ENCODE measurements at regions not wholly inside any gene's neighbourhood (a gene's known extent, or its start where the extent isn't known, plus 50 kb on each side); places are given as distances from the start of the nearest gene placed in this dataset.

- no peak overlapping the region for H3K4me3 ChIP-seq (ENCODE audit: low read length)
- no peaks in the 10 kb centered on the region for H3K27me3 ChIP-seq (ENCODE audit: control insufficient read depth, insufficient read depth, low read length)
- H3K36me3 ChIP-seq (ENCODE audit: control insufficient read depth, insufficient read depth, low read length) = no peaks in the 10 kb centered on the region
- no CpG with 5 or more reads among the region's 12 CpGs for WGBS (ENCODE audit: insufficient coverage, insufficient read length)
- no peak overlapping the region for H3K27ac ChIP-seq (ENCODE audit: low read length)
- no peaks in the 10 kb centered on the region for H3K9me3 ChIP-seq (ENCODE audit: control insufficient read depth, insufficient read depth, low read length)
- no peak for DNase-seq (ENCODE audit: low read depth, low spot score)
- no peaks in the 10 kb centered on the region; the same call in 1 of the 2 replicates for H3K4me1 ChIP-seq (ENCODE audit: control insufficient read depth, insufficient read depth, low read length)
These were observed 225.1 kb upstream of the NDN start for GRCh38 chr15:23912191-23912590.

- no peaks in the 10 kb centered on the region; the same call in 1 of the 2 replicates for H3K4me1 ChIP-seq (ENCODE audit: control insufficient read depth, insufficient read depth, low read length)
- H3K9me3 ChIP-seq (ENCODE audit: control insufficient read depth, insufficient read depth, low read length) = no peaks in the 10 kb centered on the region
- no CpG with 5 or more reads among the region's 5 CpGs for WGBS (ENCODE audit: insufficient coverage, insufficient read length)
- DNase-seq (ENCODE audit: low read depth, low spot score) = no peak
- H3K36me3 ChIP-seq (ENCODE audit: control insufficient read depth, insufficient read depth, low read length) = no peaks in the 10 kb centered on the region
- no peak overlapping the region for H3K27ac ChIP-seq (ENCODE audit: low read length)
- no peak overlapping the region for H3K4me3 ChIP-seq (ENCODE audit: low read length)
- no peaks in the 10 kb centered on the region for H3K27me3 ChIP-seq (ENCODE audit: control insufficient read depth, insufficient read depth, low read length)
These were observed 226.0 kb upstream of the NDN start for GRCh38 chr15:23913081-23913480.

GRCh38 chr15:23913635-23914034 is 226.5 kb upstream of the NDN start:
- DNase-seq (ENCODE audit: low read depth, low spot score) = no peak
- no peaks in the 10 kb centered on the region for H3K9me3 ChIP-seq (ENCODE audit: control insufficient read depth, insufficient read depth, low read length)
- H3K36me3 ChIP-seq (ENCODE audit: control insufficient read depth, insufficient read depth, low read length) = no peaks in the 10 kb centered on the region
- WGBS (ENCODE audit: insufficient coverage, insufficient read length) = no CpG with 5 or more reads among the region's 1 CpG
- no peak overlapping the region for H3K27ac ChIP-seq (ENCODE audit: low read length)
- no peaks in the 10 kb centered on the region for H3K27me3 ChIP-seq (ENCODE audit: control insufficient read depth, insufficient read depth, low read length)
- H3K4me3 ChIP-seq (ENCODE audit: low read length) = no peak overlapping the region
- H3K4me1 ChIP-seq (ENCODE audit: control insufficient read depth, insufficient read depth, low read length) = no peaks in the 10 kb centered on the region; the same call in 1 of the 2 replicates

- Histone ChIP-seq H3K27ac (ENCODE audit: low read length) (no peak overlapping the region), H3K4me3 (ENCODE audit: low read length) (no peak overlapping the region), H3K27me3 (ENCODE audit: control insufficient read depth, insufficient read depth, low read length) (no peaks in the 10 kb centered on the region), H3K36me3 (ENCODE audit: control insufficient read depth, insufficient read depth, low read length) (no peaks in the 10 kb centered on the region), H3K9me3 (ENCODE audit: control insufficient read depth, insufficient read depth, low read length) (no peaks in the 10 kb centered on the region), H3K4me1 (ENCODE audit: control insufficient read depth, insufficient read depth, low read length) (no peaks in the 10 kb centered on the region)
- WGBS (ENCODE audit: insufficient coverage, insufficient read length) = no CpG with 5 or more reads among the region's 3 CpGs
- DNase-seq (ENCODE audit: low read depth, low spot score) = no peak
These were observed 237.6 kb upstream of the NDN start for GRCh38 chr15:23924686-23925085.

GRCh38 chr15:23954931-23955330 is 267.8 kb upstream of the NDN start:
- H3K27me3 ChIP-seq (ENCODE audit: control insufficient read depth, insufficient read depth, low read length) = no peaks in the 10 kb centered on the region
- no peaks in the 10 kb centered on the region for H3K9me3 ChIP-seq (ENCODE audit: control insufficient read depth, insufficient read depth, low read length)
- no peak overlapping the region for H3K4me3 ChIP-seq (ENCODE audit: low read length)
- H3K27ac ChIP-seq (ENCODE audit: low read length) = no peak overlapping the region
- H3K36me3 ChIP-seq (ENCODE audit: control insufficient read depth, insufficient read depth, low read length) = no peaks in the 10 kb centered on the region
- WGBS (ENCODE audit: insufficient coverage, insufficient read length) = no CpG with 5 or more reads among the region's 14 CpGs
- H3K4me1 ChIP-seq (ENCODE audit: control insufficient read depth, insufficient read depth, low read length) = no peaks in the 10 kb centered on the region
- DNase-seq (ENCODE audit: low read depth, low spot score) = no peak

- no peaks in the 10 kb centered on the region for H3K36me3 ChIP-seq (ENCODE audit: control insufficient read depth, insufficient read depth, low read length)
- no peaks in the 10 kb centered on the region for H3K27me3 ChIP-seq (ENCODE audit: control insufficient read depth, insufficient read depth, low read length)
- no peaks in the 10 kb centered on the region for H3K4me1 ChIP-seq (ENCODE audit: control insufficient read depth, insufficient read depth, low read length)
- no peak overlapping the region for H3K4me3 ChIP-seq (ENCODE audit: low read length)
- no CpG with 5 or more reads among the region's 5 CpGs for WGBS (ENCODE audit: insufficient coverage, insufficient read length)
- no peaks in the 10 kb centered on the region for H3K9me3 ChIP-seq (ENCODE audit: control insufficient read depth, insufficient read depth, low read length)
- DNase-seq (ENCODE audit: low read depth, low spot score) = no peak
- no peak overlapping the region for H3K27ac ChIP-seq (ENCODE audit: low read length)
These were observed 296.6 kb upstream of the NDN start for GRCh38 chr15:23983500-23984259.

- no peaks in the 10 kb centered on the region; the same call in 1 of the 2 replicates for H3K9me3 ChIP-seq (ENCODE audit: control insufficient read depth, insufficient read depth, low read length)
- H3K27ac ChIP-seq (ENCODE audit: low read length) = no peak overlapping the region
- DNase-seq (ENCODE audit: low read depth, low spot score) = no peak
- H3K4me3 ChIP-seq (ENCODE audit: low read length) = no peak overlapping the region
- H3K4me1 ChIP-seq (ENCODE audit: control insufficient read depth, insufficient read depth, low read length) = no peaks in the 10 kb centered on the region
- no CpG with 5 or more reads among the region's 4 CpGs for WGBS (ENCODE audit: insufficient coverage, insufficient read length)
- no peaks in the 10 kb centered on the region for H3K27me3 ChIP-seq (ENCODE audit: control insufficient read depth, insufficient read depth, low read length)
- H3K36me3 ChIP-seq (ENCODE audit: control insufficient read depth, insufficient read depth, low read length) = no peaks in the 10 kb centered on the region
These were observed 307.2 kb upstream of the NDN start for GRCh38 chr15:23994273-23994672.

GRCh38 chr15:23998056-23998455 is 311.0 kb upstream of the NDN start:
- no peaks in the 10 kb centered on the region for H3K27me3 ChIP-seq (ENCODE audit: control insufficient read depth, insufficient read depth, low read length)
- H3K27ac ChIP-seq (ENCODE audit: low read length) = no peak overlapping the region
- H3K4me1 ChIP-seq (ENCODE audit: control insufficient read depth, insufficient read depth, low read length) = no peaks in the 10 kb centered on the region
- H3K36me3 ChIP-seq (ENCODE audit: control insufficient read depth, insufficient read depth, low read length) = no peaks in the 10 kb centered on the region
- no peak for DNase-seq (ENCODE audit: low read depth, low spot score)
- no peaks in the 10 kb centered on the region; the same call in 1 of the 2 replicates for H3K9me3 ChIP-seq (ENCODE audit: control insufficient read depth, insufficient read depth, low read length)
- WGBS (ENCODE audit: insufficient coverage, insufficient read length) = no CpG with 5 or more reads among the region's 1 CpG
- H3K4me3 ChIP-seq (ENCODE audit: low read length) = no peak overlapping the region

GRCh38 chr15:24008476-24008875 is 321.4 kb upstream of the NDN start:
- DNase-seq (ENCODE audit: low read depth, low spot score) = no peak
- no peaks in the 10 kb centered on the region; the same call in 1 of the 2 replicates for H3K9me3 ChIP-seq (ENCODE audit: control insufficient read depth, insufficient read depth, low read length)
- no peak overlapping the region for H3K27ac ChIP-seq (ENCODE audit: low read length)
- H3K27me3 ChIP-seq (ENCODE audit: control insufficient read depth, insufficient read depth, low read length) = no peaks in the 10 kb centered on the region
- no peaks in the 10 kb centered on the region for H3K4me1 ChIP-seq (ENCODE audit: control insufficient read depth, insufficient read depth, low read length)
- no peaks in the 10 kb centered on the region for H3K36me3 ChIP-seq (ENCODE audit: control insufficient read depth, insufficient read depth, low read length)
- no CpG with 5 or more reads among the region's 1 CpG for WGBS (ENCODE audit: insufficient coverage, insufficient read length)
- H3K4me3 ChIP-seq (ENCODE audit: low read length) = no peak overlapping the region

- DNase-seq (ENCODE audit: low read depth, low spot score) = no peak
- no CpG with 5 or more reads among the region's 1 CpG for WGBS (ENCODE audit: insufficient coverage, insufficient read length)
- Histone ChIP-seq H3K36me3 (ENCODE audit: control insufficient read depth, insufficient read depth, low read length) (no peaks in the 10 kb centered on the region), H3K27ac (ENCODE audit: low read length) (no peak overlapping the region), H3K27me3 (ENCODE audit: control insufficient read depth, insufficient read depth, low read length) (no peaks in the 10 kb centered on the region), H3K9me3 (ENCODE audit: control insufficient read depth, insufficient read depth, low read length) (no peaks in the 10 kb centered on the region; the same call in 1 of the 2 replicates), H3K4me1 (ENCODE audit: control insufficient read depth, insufficient read depth, low read length) (no peaks in the 10 kb centered on the region), H3K4me3 (ENCODE audit: low read length) (no peak overlapping the region)
These were observed 330.4 kb upstream of the NDN start for GRCh38 chr15:24017470-24017869.

- Histone ChIP-seq H3K4me3 (ENCODE audit: low read length) (no peak overlapping the region), H3K9me3 (ENCODE audit: control insufficient read depth, insufficient read depth, low read length) (peaks cover 1% of the 10 kb centered on the region), H3K36me3 (ENCODE audit: control insufficient read depth, insufficient read depth, low read length) (no peaks in the 10 kb centered on the region), H3K27ac (ENCODE audit: low read length) (no peak overlapping the region), H3K27me3 (ENCODE audit: control insufficient read depth, insufficient read depth, low read length) (no peaks in the 10 kb centered on the region), H3K4me1 (ENCODE audit: control insufficient read depth, insufficient read depth, low read length) (no peaks in the 10 kb centered on the region)
- DNase-seq (ENCODE audit: low read depth, low spot score) = no peak
- WGBS (ENCODE audit: insufficient coverage, insufficient read length) = no CpG with 5 or more reads among the region's 1 CpG
These were observed 352.6 kb upstream of the NDN start for GRCh38 chr15:24039683-24040082.

All from iPS DF 6.9 (cell line).